Gastroesophageal sphincter (tissue), 3 donors: ENCODE measurements at regions not wholly inside any gene's neighbourhood (a gene's known extent, or its start where the extent isn't known, plus 50 kb on each side); places are given as distances from the start of the nearest gene placed in this dataset.

Experiments
- CTCF ChIP-seq, 4 experiments: fragments of 200-600 bp in 2 of 4; fragments of 450-650 bp in 2 of 4; sonication (generic) in 1 of 4; IDR thresholded peaks; one replicate each; pipeline ENCODE4 v1.5.1; 2017 to 2019; ENCODE audit warnings: antibody characterized with exemption in 4 of 4, mild to moderate bottlenecking in 2 of 4, moderate library complexity in 2 of 4
- POLR2A ChIP-seq, 2 donors: fragments of 450-650 bp; IDR thresholded peaks; one replicate each; pipeline ENCODE4 v1.6.1; 2017; ENCODE audit warnings: antibody characterized with exemption in 2 of 2, mild to moderate bottlenecking in 2 of 2, moderate library complexity in 1 of 2
- POLR2AphosphoS5 ChIP-seq: sonication (generic); formaldehyde crosslinking; IDR thresholded peaks from one replicate; pipeline ENCODE4 v1.6.1; 2017; ENCODE audit warnings: antibody characterized with exemption

GRCh38 chr3:194076475-194076874, 59.5 kb upstream of the HES1 start:
- TF ChIP-seq CTCF (IDR thresholded peaks at IDR 0.05), result no peak
- no peak for TF ChIP-seq POLR2A (IDR thresholded peaks at IDR 0.05)
- TF ChIP-seq POLR2AphosphoS5, result no peak
